GM19455 (cell line): ENCODE measurements at regions not wholly inside any gene's neighbourhood (a gene's known extent, or its start where the extent isn't known, plus 50 kb on each side); places are given as distances from the start of the nearest gene placed in this dataset.
A peak's percentile ranks its signal among the peaks of the same experiment; 100 is the strongest.

Source experiments
- ATAC-seq: cut with Tn5 transposase; IDR thresholded peaks from one replicate; pipeline ENCODE4 v1.9.1; 2021; ENCODE audit not compliant: unreplicated experiment

GRCh38 chr2:201968050-201968449 lies 65.6 kb upstream of the FZD7 start:
- no peak for ATAC-seq

- ATAC-seq, result no peak
Observed at GRCh38 chr2:201968476-201968875, 65.2 kb upstream of the FZD7 start.

GRCh38 chr2:201969241-201969937 lies 64.3 kb upstream of the FZD7 start:
- ATAC-seq, result no peak

- ATAC-seq, result no peak
Observed at GRCh38 chr2:201969938-201970785, 63.5 kb upstream of the FZD7 start.

- ATAC-seq, result no peak
Observed at GRCh38 chr2:201970786-201971108, 62.9 kb upstream of the FZD7 start.

- no peak for ATAC-seq
Observed at GRCh38 chr2:201971531-201972228, 62.0 kb upstream of the FZD7 start.

GRCh38 chr2:201972621-201973255 lies 60.9 kb upstream of the FZD7 start:
- ATAC-seq, result no peak

GRCh38 chr2:201973305-201973928 lies 60.2 kb upstream of the FZD7 start:
- ATAC-seq, result no peak

- ATAC-seq, result no peak
Observed at GRCh38 chr2:201974171-201975100, 59.2 kb upstream of the FZD7 start.

GRCh38 chr2:201975434-201975833 lies 58.2 kb upstream of the FZD7 start:
- ATAC-seq, result no peak

GRCh38 chr2:201975964-201976612 lies 57.6 kb upstream of the FZD7 start:
- no peak for ATAC-seq

GRCh38 chr2:201977651-201978050 lies 56.0 kb upstream of the FZD7 start:
- ATAC-seq, result no peak

GRCh38 chr2:201978333-201978732 lies 55.3 kb upstream of the FZD7 start:
- no peak for ATAC-seq

- no peak for ATAC-seq
Observed at GRCh38 chr2:201978986-201979385, 54.7 kb upstream of the FZD7 start.

GRCh38 chr2:201980389-201980821 lies 53.2 kb upstream of the FZD7 start:
- ATAC-seq, result peak; percentile 74

- no peak for ATAC-seq
Observed at GRCh38 chr2:201980946-201981345, 52.7 kb upstream of the FZD7 start.

GRCh38 chr2:201983174-201983573 lies 50.5 kb upstream of the FZD7 start:
- no peak for ATAC-seq

GRCh38 chr2:201983800-201984199 lies 49.9 kb upstream of the FZD7 start:
- no peak for ATAC-seq
